WTC11 (cell line): ENCODE measurements at regions not wholly inside any gene's neighbourhood (a gene's known extent, or its start where the extent isn't known, plus 50 kb on each side); places are given as distances from the start of the nearest gene placed in this dataset.

Experiments
- ATAC-seq: fragments of 200-7000 bp; cut with Tn5 transposase; 2 replicates; pipeline ENCODE4 v1.10.0; 2021; ENCODE audit warnings: mild to moderate bottlenecking, moderate library complexity
- CTCF ChIA-PET: fragments of 300-600 bp; sonication (Branson Sonifier 250); formaldehyde crosslinking; loops from one replicate; lab custom pipeline; 2021; ENCODE audit warnings: antibody characterized with exemption; lab: Charles Lee
- POLR2A ChIA-PET: fragments of 350-600 bp; sonication (Branson Sonifier 250); formaldehyde crosslinking; loops from one replicate; lab custom pipeline; 2021; ENCODE audit warnings: antibody characterized with exemption; lab: Charles Lee
- DNase-seq: peaks from one replicate; pipeline ENCODE4 v3.0.0; 2021; ENCODE audit warnings: low spot score
- H3K27ac Mint-ChIP-seq: 2 replicates; pipeline ENCODE4 v1.8.0; 2021; ENCODE audit warnings: mixed read lengths
- H3K27me3 Mint-ChIP-seq: 2 replicates; pipeline ENCODE4 v1.8.0; 2021; ENCODE audit warnings: low read depth, mild to moderate bottlenecking, moderate library complexity, mixed read lengths
- H3K36me3 Mint-ChIP-seq: 2 replicates; pipeline ENCODE4 v1.8.0; 2021; ENCODE audit warnings: mixed read lengths
- H3K4me1 Mint-ChIP-seq: 2 replicates; pipeline ENCODE4 v1.8.0; 2022; ENCODE audit warnings: mixed read lengths
- H3K4me3 Mint-ChIP-seq: 2 replicates; pipeline ENCODE4 v1.8.0; 2021; ENCODE audit warnings: mild to moderate bottlenecking, moderate library complexity, mixed read lengths
- H3K9me3 Mint-ChIP-seq: 2 replicates; pipeline ENCODE4 v1.8.0; 2021; ENCODE audit warnings: mixed read lengths
- ERG ChIP-seq: fragments of 250-450 bp; sonication (Bioruptor Pico); IDR thresholded peaks from 2 replicates; pipeline ENCODE4 v1.8.0; 2021; ENCODE audit warnings: mild to moderate bottlenecking
- FOXJ3 ChIP-seq: sonication (generic); formaldehyde crosslinking; IDR thresholded peaks from 2 replicates; pipeline ENCODE4 v1.9.0; 2021; ENCODE audit warnings: missing genetic modification reagents, mild to moderate bottlenecking, borderline replicate concordance
- GABPB1 ChIP-seq: sonication (generic); formaldehyde crosslinking; IDR thresholded peaks from 2 replicates; pipeline ENCODE4 v1.8.1; 2023; ENCODE audit warnings: mild to moderate bottlenecking, missing genetic modification reagents
- IRF2 ChIP-seq: sonication (generic); formaldehyde crosslinking; IDR thresholded peaks from 2 replicates; pipeline ENCODE4 v1.8.0; 2022; ENCODE audit warnings: low read depth, missing genetic modification reagents, borderline replicate concordance
- NFATC4 ChIP-seq: fragments of 250-450 bp; sonication (Bioruptor Pico); IDR thresholded peaks from 2 replicates; pipeline ENCODE4 v1.9.0; 2021; ENCODE audit warnings: mild to moderate bottlenecking
- NR1H2 ChIP-seq: sonication (generic); formaldehyde crosslinking; IDR thresholded peaks from 2 replicates; pipeline ENCODE4 v1.9.0; 2021; ENCODE audit warnings: mild to moderate bottlenecking, moderate library complexity, missing genetic modification reagents
- NR2C2 ChIP-seq: sonication (generic); formaldehyde crosslinking; IDR thresholded peaks from 2 replicates; pipeline ENCODE4 v1.8.0; 2022; ENCODE audit warnings: mild to moderate bottlenecking, missing genetic modification reagents
- PRRX2 ChIP-seq: fragments of 250-450 bp; sonication (Bioruptor Pico); IDR thresholded peaks from 2 replicates; pipeline ENCODE4 v1.8.0; 2021; ENCODE audit warnings: mild to moderate bottlenecking
- SMAD4 ChIP-seq: sonication (generic); formaldehyde crosslinking; IDR thresholded peaks from 2 replicates; pipeline ENCODE4 v1.8.0; 2022; ENCODE audit warnings: mild to moderate bottlenecking, missing genetic modification reagents
- ZNF281 ChIP-seq: sonication (generic); formaldehyde crosslinking; IDR thresholded peaks from 2 replicates; pipeline ENCODE4 v1.8.0; 2023; ENCODE audit warnings: mild to moderate bottlenecking, missing genetic modification reagents
- ZNF532 ChIP-seq: fragments of 250-450 bp; sonication (Bioruptor Pico); IDR thresholded peaks from 2 replicates; pipeline ENCODE4 v1.9.0; 2021; ENCODE audit warnings: mild to moderate bottlenecking, borderline replicate concordance
- TF ChIP-seq, protein P1 (sequence below): sonication (generic); formaldehyde crosslinking; IDR thresholded peaks from 2 replicates; pipeline ENCODE4 v1.8.1; 2023; ENCODE audit warnings: mild to moderate bottlenecking, missing genetic modification reagents
- TF ChIP-seq, protein P2 (sequence below): fragments of 250-450 bp; sonication (Bioruptor Pico); IDR thresholded peaks from 2 replicates; pipeline ENCODE4 v1.9.0; 2021; ENCODE audit warnings: moderate library complexity, mild to moderate bottlenecking, inconsistent platforms, borderline replicate concordance
- TF ChIP-seq, protein P3 (sequence below): sonication (generic); formaldehyde crosslinking; IDR thresholded peaks from 2 replicates; pipeline ENCODE4 v1.8.1; 2023; ENCODE audit warnings: mild to moderate bottlenecking, missing genetic modification reagents, borderline replicate concordance
- TF ChIP-seq, protein P4 (sequence below): sonication (generic); formaldehyde crosslinking; IDR thresholded peaks from 2 replicates; pipeline ENCODE4 v1.8.1; 2023; ENCODE audit warnings: mild to moderate bottlenecking, missing genetic modification reagents, moderate library complexity

- TF ChIP-seq, protein P1, sequence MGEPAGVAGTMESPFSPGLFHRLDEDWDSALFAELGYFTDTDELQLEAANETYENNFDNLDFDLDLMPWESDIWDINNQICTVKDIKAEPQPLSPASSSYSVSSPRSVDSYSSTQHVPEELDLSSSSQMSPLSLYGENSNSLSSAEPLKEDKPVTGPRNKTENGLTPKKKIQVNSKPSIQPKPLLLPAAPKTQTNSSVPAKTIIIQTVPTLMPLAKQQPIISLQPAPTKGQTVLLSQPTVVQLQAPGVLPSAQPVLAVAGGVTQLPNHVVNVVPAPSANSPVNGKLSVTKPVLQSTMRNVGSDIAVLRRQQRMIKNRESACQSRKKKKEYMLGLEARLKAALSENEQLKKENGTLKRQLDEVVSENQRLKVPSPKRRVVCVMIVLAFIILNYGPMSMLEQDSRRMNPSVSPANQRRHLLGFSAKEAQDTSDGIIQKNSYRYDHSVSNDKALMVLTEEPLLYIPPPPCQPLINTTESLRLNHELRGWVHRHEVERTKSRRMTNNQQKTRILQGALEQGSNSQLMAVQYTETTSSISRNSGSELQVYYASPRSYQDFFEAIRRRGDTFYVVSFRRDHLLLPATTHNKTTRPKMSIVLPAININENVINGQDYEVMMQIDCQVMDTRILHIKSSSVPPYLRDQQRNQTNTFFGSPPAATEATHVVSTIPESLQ: no peak
Measured at GRCh38 chr12:105674871-105675699, 344.6 kb downstream of the C12orf75 start (continued).

DNA sequence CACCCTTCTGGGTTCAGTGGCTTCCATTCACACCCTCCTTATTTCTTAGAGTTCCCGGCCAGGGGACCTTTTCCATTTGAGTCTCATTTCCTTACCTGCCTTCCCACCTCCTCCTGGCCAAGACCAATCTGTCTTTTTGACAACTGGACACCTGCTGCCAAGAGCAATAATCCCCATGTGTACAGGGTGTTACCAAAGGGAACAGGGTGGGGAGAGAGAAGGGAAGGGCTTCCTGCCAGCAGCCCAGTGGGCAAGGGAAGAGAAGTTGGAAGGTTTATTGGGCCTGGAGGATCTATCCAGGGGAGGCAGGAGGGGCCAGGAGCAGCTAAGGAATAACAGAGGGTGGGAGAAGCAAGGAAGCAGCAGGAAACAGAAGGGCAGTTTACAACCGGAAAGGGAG, 346.2 kb downstream of the C12orf75 start:
- H3K9me3 Mint-ChIP-seq: peaks cover 24% of the 10 kb centered on the region
- H3K4me1 Mint-ChIP-seq: no peaks in the 10 kb centered on the region
- CTCF ChIA-PET: no interaction called here
- H3K27me3 Mint-ChIP-seq: no peaks in the 10 kb centered on the region; the same call in 1 of the 2 replicates
- no peak overlapping the region for H3K4me3 Mint-ChIP-seq
- no peak for DNase-seq
- no peak overlapping the region for H3K27ac Mint-ChIP-seq
- no peaks in the 10 kb centered on the region for H3K36me3 Mint-ChIP-seq
- POLR2A ChIA-PET: no interaction called here
- ATAC-seq: no peak
- TF ChIP-seq NR2C2 (CRISPR knock-in tag) (no peak), ZNF281 (CRISPR knock-in tag) (no peak), FOXJ3 (CRISPR knock-in tag) (no peak), GABPB1 (CRISPR knock-in tag) (no peak), ZNF532 (CRISPR knock-in tag) (no peak), PRRX2 (CRISPR knock-in tag) (no peak), NFATC4 (CRISPR knock-in tag) (no peak), NR1H2 (CRISPR knock-in tag) (no peak), ERG (CRISPR knock-in tag) (no peak), SMAD4 (no peak), IRF2 (CRISPR knock-in tag) (no peak)
- TF ChIP-seq, protein P2, sequence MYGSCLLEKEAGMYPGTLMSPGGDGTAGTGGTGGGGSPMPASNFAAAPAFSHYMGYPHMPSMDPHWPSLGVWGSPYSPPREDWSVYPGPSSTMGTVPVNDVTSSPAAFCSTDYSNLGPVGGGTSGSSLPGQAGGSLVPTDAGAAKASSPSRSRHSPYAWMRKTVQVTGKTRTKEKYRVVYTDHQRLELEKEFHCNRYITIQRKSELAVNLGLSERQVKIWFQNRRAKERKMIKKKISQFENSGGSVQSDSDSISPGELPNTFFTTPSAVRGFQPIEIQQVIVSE: no peak
- TF ChIP-seq, protein P1: no peak
- TF ChIP-seq, protein P3, sequence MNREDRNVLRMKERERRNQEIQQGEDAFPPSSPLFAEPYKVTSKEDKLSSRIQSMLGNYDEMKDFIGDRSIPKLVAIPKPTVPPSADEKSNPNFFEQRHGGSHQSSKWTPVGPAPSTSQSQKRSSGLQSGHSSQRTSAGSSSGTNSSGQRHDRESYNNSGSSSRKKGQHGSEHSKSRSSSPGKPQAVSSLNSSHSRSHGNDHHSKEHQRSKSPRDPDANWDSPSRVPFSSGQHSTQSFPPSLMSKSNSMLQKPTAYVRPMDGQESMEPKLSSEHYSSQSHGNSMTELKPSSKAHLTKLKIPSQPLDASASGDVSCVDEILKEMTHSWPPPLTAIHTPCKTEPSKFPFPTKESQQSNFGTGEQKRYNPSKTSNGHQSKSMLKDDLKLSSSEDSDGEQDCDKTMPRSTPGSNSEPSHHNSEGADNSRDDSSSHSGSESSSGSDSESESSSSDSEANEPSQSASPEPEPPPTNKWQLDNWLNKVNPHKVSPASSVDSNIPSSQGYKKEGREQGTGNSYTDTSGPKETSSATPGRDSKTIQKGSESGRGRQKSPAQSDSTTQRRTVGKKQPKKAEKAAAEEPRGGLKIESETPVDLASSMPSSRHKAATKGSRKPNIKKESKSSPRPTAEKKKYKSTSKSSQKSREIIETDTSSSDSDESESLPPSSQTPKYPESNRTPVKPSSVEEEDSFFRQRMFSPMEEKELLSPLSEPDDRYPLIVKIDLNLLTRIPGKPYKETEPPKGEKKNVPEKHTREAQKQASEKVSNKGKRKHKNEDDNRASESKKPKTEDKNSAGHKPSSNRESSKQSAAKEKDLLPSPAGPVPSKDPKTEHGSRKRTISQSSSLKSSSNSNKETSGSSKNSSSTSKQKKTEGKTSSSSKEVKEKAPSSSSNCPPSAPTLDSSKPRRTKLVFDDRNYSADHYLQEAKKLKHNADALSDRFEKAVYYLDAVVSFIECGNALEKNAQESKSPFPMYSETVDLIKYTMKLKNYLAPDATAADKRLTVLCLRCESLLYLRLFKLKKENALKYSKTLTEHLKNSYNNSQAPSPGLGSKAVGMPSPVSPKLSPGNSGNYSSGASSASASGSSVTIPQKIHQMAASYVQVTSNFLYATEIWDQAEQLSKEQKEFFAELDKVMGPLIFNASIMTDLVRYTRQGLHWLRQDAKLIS (CRISPR knock-in tag): no peak
- TF ChIP-seq, protein P4, sequence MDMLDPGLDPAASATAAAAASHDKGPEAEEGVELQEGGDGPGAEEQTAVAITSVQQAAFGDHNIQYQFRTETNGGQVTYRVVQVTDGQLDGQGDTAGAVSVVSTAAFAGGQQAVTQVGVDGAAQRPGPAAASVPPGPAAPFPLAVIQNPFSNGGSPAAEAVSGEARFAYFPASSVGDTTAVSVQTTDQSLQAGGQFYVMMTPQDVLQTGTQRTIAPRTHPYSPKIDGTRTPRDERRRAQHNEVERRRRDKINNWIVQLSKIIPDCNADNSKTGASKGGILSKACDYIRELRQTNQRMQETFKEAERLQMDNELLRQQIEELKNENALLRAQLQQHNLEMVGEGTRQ (CRISPR knock-in tag): no peak
